Fibroblast of lung (primary cell): ENCODE measurements at regions not wholly inside any gene's neighbourhood (a gene's known extent, or its start where the extent isn't known, plus 50 kb on each side); places are given as distances from the start of the nearest gene placed in this dataset.
"Not testable (repeated sequence)": the region's sequence is repeated elsewhere in the genome, so short reads cannot be mapped to it uniquely, and the experiment has no call there.

Experiments used
- EZH2 ChIP-seq: IDR thresholded peaks from 2 replicates; pipeline ENCODE4 v1.5.1; 2012; ENCODE audit warnings: low read length, control low read depth, mild to moderate bottlenecking; ENCODE audit errors: missing control alignments
- TF ChIP-seq, protein P1 (sequence below), 2 donors: IDR thresholded peaks in 1 of 2; conservative IDR thresholded peaks in 1 of 2; 1 replicate in 1 of 2; 2 replicates in 1 of 2; pipeline ENCODE4 v1.5.1; 2011 to 2012; ENCODE audit warnings: low read length in 2 of 2, control low read depth in 1 of 2, inconsistent platforms in 1 of 2, low read depth in 1 of 2, mild to moderate bottlenecking in 1 of 2

GRCh38 chr4:8943367-8943766 is 71.7 kb upstream of the HMX1 start:
- TF ChIP-seq, protein P1, sequence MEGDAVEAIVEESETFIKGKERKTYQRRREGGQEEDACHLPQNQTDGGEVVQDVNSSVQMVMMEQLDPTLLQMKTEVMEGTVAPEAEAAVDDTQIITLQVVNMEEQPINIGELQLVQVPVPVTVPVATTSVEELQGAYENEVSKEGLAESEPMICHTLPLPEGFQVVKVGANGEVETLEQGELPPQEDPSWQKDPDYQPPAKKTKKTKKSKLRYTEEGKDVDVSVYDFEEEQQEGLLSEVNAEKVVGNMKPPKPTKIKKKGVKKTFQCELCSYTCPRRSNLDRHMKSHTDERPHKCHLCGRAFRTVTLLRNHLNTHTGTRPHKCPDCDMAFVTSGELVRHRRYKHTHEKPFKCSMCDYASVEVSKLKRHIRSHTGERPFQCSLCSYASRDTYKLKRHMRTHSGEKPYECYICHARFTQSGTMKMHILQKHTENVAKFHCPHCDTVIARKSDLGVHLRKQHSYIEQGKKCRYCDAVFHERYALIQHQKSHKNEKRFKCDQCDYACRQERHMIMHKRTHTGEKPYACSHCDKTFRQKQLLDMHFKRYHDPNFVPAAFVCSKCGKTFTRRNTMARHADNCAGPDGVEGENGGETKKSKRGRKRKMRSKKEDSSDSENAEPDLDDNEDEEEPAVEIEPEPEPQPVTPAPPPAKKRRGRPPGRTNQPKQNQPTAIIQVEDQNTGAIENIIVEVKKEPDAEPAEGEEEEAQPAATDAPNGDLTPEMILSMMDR (conservative IDR thresholded peaks at IDR 0.05 in 1 of 2, IDR thresholded peaks at IDR 0.05 in 1 of 2; ENCODE audit: low read depth in 1 of 2, low read length in 2 of 2) = not testable (repeated sequence)
- TF ChIP-seq EZH2 = not testable (repeated sequence)
